Urothelium cell line (cell line): ENCODE measurements at regions not wholly inside any gene's neighbourhood (a gene's known extent, or its start where the extent isn't known, plus 50 kb on each side); places are given as distances from the start of the nearest gene placed in this dataset.

Experiments used
- DNase-seq: peaks from one replicate; pipeline ENCODE4 v3.0.0; 2011; ENCODE audit warnings: low spot score, mixed read lengths
- FAIRE-seq: peaks from 2 replicates; lab custom pipeline; 2011; peaks lifted over from hg19 to GRCh38; lab: Jason Lieb, UNC

DNA sequence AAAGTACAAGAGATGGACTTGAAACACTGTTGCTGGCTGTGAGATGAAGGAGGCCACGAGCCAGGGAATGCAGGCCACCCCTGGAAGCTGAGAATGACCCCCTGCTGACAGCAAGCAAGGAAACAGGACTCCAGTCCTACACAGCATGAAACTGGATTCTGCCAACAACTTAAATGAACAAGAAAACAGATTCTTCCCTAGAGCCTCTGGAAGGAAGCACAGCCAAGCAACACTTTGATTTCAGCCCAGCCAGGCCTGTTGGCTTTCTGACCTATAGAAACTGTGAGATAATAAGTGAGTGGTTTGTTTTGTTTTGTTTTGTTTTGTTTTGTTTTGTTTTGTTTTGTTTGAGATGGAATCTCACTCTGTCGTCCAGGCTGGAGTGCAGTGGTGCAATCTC is 105.3 kb upstream of the CACNA1A start:
- DNase-seq (no peak), FAIRE-seq (no peak)

DNA sequence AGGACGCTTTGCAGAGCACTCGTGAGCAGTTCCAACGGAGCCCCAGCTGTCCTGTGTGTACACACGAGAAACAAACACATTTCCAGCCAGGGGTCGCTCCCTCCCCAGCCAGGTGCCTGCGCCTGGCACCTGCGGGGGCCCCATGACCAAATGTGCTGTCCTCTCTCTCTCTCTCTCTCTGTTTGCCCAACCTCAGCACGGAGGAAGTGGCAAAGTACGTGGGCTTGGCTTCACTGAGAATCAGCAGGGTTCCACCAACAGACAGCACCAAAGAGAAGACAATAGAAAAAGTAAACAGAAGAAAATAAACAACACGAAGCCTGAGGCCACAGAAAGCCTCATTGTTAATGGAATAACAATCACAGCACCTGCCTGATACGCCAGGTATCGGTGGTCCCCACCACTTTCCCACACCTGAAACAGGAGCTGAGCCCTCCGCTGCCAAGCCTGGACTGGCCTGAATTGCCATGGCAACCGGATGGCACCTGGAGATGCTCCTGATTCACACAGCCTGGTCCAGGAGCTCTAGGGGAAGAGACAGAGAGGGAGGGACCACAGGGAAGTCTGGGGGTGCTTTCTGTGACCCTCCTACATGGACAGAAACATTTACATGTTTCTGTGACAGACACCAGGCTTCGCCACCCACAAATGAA is 103.9 kb upstream of the CACNA1A start:
- FAIRE-seq: no peak

DNA sequence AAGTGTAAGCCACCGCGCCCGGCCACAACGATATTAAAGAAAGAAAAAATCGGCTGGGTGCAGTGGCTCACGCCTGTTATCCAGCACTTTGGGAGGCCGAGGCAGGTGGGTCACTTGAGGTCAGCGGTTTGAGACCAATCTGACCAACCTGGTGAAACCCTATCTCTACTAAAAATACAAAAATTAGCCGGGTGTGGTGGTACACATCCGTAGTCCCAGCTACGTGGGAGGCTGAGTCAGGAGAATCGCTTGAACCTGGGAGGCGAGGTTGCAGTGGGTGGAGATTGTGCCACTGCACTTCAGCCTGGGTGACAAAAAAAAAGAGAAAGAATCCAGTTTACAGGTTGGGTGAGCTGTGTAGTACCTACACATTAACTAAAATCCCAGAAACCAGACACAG is 99.9 kb upstream of the CACNA1A start:
- DNase-seq (no peak), FAIRE-seq (no peak)

More for the DNA sequence above, 103.9 kb upstream of the CACNA1A start:
- DNase-seq: no peak

DNA sequence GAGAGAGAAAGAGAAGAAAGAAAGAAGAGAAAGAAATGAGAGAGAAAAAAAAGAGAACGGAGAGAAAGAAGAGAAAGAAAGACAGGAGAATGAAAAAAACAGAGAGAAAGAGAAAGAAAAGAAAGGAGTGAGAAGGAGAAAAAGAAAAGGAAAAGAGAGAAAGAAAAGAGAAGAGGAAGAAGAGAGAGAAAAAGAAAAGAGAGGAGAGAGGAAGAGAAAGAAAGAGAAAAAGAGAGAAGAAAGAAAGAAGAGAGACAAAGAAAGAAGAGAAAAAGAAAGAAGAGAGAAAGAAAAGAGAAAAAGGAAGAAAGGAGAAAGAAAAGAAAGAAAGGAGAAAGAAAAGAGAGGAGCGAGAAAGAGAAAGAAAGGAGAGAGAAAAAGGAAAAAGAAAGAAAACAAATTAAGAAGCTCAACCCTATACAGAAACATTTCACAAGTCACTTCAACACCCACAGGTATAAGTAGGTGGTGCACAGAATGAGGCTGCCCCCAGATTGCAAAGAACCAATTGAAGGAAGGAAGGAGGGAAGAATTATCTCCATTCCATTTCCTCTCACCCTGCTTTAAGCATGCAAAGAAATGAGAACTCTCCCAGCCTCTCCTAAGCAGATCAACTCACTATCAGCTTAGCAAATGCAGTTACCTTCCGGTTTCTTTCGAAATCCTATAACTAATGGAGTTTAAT is 98.8 kb upstream of the CACNA1A start:
- no peak for FAIRE-seq
- no peak for DNase-seq

DNA sequence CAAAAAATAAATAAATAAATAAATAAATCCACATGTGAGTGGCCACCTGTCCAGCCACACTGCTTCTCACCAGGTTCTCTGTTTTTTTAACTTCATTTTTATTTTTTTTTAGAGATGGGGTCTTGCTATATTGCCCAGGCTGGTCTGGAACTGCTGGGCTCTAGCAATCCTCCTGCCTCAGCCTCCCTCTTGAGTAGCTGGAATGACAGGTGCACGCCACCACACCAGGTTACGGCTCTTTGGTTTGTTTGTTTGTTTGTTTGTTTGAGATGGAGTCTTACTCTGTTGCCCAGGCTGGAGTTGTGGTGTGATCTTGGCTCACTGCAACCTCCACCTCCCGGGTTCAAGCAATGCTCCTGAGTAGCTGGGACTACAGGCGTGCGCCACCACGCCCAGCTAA is 94.5 kb upstream of the CACNA1A start:
- no peak for FAIRE-seq
- no peak for DNase-seq

DNA sequence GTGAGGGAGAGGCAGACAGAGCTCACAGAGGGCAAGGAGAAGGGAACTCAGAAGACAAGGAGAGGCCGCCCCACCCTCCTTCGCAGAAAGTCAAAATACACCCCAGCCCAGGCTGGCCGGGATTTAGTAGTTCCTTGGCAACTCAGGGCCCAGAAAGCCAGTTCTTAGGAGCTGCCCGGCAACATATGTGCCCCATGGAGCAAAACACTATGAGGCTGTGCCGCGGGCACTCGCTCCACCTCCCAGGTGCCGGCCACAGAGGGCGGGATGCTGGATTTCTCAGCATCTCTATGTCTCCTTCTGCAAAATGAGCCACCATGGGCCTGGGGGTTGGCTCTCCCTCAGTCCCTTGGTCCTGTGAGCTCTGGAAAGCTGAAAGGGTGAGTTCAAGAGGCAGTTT is 93.8 kb upstream of the CACNA1A start:
- DNase-seq: no peak
- no peak for FAIRE-seq

DNA sequence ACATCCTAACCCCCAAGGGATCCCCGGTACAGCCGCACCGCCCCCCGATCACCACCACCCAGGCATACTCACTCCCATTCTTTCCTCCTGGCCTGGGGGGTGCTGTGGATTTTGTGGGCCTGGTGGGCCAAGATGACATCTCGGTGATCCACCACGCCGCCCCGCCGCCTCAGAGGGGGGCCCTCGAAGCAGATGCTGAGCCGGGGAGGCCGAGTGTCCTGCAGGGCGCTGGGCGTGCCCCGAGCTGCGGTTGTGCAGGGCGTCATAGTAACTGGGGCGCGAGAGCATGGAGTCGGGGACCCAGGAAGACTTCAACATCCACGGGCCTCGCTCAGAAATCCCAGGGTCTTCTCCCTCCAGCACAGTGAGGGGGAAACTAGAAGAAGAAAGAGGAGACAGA is 93.4 kb upstream of the CACNA1A start:
- FAIRE-seq: no peak

DNA sequence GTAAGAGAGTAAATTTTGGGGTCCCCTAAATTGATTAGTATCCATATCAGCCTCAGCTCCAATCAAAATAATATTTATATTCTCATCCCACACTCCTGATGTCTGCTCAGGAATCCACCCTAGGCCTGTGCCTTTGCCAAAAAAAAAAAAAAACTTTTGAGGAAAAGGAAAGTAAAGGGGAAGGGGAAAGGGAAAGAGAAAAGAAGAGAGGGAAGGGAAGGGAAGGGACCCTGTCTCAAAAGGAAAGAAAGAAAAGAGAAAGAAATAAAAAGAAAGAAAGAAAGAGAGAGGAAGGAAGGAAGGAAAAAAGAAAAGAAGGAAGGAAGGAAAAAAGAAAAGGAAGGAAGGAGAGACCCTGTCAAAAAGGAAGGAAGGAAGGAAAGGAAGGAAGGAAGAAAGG is 91.8 kb upstream of the CACNA1A start:
- DNase-seq: no peak
- FAIRE-seq: no peak

More for the DNA sequence above, 93.4 kb upstream of the CACNA1A start:
- DNase-seq: no peak

DNA sequence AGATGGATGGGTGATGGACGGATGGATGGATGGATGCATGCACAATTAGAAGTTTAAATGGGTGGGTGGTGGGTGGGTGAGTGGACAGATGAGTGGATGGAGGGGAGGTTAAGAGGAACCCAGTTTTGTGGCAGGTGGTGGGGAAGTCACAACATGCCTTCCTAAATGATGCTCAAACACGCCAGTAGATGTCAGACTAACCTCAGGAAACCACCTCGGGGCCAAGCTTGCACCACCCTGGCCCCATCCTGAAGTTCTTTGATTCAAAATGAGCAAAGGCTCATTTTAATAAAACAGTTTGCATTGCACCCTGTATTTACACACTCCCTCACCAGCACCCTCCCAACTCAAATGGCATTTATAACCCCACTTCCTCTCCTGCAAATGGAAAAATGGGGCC is 91.4 kb upstream of the CACNA1A start:
- DNase-seq (peak; percentile 77), FAIRE-seq (no peak)

DNA sequence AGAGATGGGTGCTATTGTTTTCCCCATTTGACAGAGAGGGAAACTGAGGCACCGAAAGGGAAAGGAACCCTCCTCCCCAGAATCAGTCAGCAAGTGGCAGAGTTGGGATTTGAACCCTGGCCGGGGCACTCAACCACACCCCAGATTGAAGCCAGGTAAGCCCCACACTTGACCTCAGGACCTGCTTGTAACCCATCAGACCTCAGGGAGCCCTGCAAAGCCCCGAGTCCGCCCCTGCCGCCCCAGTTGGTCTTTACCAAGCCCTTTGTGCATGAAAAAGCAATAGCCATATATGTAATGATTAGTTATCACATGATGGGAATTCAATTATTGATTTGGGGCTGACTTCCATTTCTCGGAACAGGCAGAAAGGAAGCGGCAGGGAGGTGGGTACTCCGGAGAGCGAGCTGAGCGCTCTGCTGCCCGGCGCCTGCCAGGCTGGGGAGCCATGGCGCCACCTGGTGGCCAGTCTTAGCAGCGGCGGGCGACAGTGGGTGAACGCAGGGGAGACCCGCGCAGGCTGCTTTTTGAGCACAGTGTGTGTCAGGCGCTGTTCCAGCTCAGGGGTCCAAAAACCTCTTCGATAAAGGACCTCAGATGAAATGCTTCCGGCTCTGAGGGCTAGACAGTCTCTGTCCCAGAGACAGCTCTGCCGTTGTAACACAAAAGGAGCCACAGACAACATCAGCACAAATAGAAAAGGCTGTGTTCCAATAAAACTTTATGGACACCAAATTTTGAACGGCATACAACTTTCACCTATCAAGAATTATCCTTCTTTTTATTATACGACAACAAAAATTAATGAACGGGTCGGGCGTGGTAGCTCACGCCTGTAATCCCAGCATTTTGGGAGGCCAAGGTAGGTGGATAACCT is 82.9 kb upstream of the CACNA1A start:
- no peak for FAIRE-seq
- DNase-seq: peak; percentile 78

DNA sequence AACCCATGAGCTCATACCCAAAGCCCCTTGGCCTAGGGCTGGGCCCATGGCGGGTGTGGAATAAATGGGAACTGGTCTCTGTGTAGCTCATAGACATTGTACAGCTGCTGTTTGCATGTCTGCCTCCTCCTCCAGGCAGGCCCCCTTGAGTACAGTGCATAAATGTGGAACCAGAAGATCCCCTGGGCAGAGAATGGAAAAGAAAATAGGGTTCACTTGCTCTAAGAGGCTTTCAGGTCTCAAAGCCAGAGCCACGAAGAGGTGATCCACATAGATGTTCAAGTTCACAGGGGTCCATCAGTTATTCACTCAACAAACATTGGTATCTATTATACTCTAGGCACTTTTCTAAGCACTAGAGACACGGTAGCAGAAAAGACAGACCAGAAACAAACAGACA is 79.2 kb upstream of the CACNA1A start:
- DNase-seq: no peak
- FAIRE-seq: no peak

DNA sequence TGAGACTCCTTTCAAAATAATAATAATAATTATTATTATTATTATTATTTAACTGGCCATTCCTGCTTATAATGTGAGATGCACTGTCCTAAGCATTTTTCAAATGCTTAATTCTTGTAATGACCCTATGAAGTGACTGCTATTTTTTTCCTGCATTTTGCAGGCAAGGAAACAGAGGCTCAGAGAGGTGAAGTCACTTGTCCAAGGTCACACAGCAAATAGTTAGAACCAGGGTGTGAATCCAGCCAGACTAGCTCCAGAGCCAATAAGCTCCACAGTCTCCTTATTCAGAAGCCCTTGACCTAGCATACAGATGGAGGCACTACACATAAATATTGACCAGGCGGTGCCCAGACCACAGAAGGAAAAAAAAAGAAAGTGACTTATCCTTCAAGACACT is 77.5 kb upstream of the CACNA1A start:
- DNase-seq: no peak
- no peak for FAIRE-seq

DNA sequence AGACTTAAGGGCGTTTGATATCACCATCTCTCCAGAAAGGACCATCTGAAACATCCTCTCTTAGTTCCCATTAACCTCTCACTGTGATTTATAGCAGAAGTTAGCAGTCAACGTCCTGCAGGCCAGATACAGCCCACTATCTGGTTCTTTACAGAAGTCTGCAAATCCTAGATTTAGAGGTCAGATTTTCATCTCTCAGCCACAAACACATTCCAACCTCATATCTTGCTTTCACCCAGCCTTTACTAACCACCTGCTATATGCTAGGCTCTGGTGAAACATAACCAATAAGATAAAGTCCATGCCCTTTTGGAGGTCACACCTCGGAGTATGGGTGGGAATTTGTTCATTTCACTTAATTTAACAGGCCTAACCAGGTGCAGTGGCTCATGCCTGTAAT is 76.8 kb upstream of the CACNA1A start:
- DNase-seq (no peak), FAIRE-seq (no peak)

DNA sequence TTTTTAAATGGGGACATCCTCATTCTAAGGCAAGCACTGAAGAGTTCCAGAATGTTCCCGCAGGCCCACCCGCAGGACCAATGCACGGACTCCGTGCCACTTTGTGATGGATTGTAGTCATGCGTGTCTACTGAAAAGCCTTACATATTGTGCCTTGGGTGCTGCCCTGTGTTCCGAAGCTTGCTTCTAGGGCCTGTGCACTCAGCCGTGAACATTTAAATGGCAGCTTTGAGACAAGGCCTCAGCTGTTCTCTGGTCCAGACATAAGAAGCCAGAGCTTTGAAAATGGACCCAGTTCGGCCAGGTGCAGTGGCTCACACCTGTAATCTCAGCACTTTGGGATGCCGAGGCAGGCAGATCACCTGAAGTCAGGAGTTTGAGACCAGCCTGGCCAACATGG is 75.3 kb upstream of the CACNA1A start:
- FAIRE-seq: no peak

DNA sequence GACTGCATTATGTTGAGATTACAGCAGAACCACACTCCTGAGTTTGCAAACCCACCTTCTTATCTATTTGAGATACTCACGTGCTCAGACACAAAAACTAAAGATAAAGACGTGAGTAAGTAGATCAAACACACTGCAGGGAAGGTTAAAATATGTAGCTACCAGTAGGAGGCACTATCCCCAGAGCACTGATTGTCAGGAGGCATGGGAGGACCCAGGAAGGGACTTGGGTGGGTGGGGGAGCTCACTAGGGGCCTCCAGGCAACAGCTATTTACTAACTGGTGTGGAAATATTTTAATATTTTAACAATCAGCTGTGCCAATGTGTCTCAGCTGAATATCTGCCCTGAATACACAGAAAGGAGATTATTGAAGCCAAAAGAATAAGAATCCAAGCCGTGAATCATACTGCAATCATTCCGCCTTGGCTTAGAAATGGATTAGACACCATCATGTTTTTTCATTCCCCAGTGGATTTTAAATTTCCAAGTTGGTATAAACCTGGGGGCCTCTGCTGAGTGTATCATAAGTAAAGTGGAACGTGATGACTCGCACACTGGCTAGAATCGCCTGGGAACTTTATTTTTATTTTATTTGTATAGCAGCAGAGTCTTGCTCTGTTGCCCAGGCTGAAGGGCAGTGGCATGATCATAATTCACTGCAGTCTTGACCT is 73.2 kb upstream of the CACNA1A start:
- FAIRE-seq (no peak), DNase-seq (no peak)

More for the DNA sequence above, 75.3 kb upstream of the CACNA1A start:
- no peak for DNase-seq

DNA sequence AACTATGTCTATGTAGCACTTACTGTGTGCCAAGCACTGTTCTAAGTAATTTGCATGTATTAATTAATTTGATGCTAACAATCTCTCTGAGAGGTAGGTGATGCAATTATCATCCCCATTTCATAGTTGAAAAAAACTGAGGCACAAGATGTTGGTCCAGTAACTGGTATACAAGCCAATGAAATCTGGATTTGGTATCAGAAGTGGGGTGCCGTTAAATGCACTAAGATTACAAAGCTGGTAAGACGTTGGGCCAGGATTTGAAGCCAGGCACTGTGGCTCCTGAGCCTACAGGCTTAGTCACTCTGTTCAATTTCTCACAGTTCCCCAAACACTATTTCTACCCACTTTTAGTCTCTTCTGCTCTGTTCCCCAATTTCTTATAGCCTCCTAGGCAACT is 70.4 kb upstream of the CACNA1A start:
- FAIRE-seq: no peak

DNA sequence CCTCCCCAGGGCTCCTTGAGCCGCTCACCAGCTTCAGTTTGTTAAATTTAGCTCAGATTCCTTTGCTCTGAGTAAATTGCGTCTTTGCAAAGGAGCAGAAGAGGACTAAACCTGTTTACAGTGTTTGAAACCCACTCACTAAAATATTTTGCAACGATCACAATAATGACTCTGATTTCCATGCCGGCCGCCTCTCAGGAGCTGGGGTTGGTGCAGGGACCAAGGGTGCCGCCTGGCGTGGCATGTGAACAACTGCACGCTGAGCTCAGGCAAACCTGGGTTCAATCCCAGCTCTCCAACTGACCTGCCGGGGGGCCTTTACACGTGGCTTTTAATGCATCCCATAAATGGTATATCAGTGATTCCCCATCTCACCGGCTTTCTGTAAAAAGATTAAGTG is 68.7 kb upstream of the CACNA1A start:
- FAIRE-seq (no peak), DNase-seq (peak; percentile 55)

More for the DNA sequence above, 70.4 kb upstream of the CACNA1A start:
- DNase-seq: no peak

DNA sequence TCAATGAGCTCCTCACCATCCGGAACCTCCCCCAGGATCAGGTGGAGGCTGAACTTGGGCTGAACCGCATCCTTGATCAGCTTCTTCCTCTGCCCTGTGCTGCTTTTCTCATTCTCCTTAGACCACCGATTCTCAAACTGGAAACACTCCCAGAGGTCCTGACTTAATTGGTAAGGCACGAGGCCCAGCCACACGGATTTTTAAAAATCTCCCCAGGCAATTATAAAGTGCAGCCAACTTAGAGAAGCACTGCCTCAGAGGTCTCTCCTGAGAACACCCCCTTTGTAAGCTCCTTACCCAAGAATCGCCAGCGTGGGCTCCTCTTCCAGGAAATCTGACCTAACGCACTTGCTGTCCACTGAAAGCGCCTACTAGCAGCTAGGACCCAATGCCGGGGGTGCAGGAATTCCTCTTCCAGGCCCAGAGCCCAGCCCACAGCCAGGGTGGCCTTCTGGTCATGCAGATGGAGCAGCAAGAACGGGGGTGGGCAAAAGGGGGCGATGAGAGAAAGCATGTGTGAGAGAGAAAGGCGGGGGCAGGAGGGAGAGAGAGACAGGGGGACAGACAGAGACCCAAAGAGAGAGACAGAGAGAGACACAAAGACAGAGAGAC is 66.9 kb upstream of the CACNA1A start:
- no peak for DNase-seq
- no peak for FAIRE-seq

DNA sequence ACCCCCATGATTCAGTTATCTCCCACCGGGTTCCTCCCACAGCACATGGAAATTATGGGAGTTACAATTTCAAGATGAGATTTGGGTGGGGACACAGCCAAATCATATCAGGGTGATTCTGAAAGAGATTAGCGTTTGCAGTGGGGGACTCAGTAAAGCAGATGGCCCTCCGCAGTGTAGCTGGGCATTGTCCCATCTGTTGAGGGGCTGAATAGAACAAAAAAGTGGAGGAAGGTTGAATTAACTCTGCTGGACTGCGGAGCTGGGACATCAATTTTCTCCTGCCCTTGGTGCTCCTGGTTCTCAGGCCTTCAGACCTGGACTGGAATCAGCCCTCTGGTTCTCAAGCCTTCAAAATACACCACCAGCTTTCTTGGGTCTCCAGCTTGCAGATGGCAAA is 55.2 kb upstream of the CACNA1A start:
- no peak for DNase-seq
- no peak for FAIRE-seq

DNA sequence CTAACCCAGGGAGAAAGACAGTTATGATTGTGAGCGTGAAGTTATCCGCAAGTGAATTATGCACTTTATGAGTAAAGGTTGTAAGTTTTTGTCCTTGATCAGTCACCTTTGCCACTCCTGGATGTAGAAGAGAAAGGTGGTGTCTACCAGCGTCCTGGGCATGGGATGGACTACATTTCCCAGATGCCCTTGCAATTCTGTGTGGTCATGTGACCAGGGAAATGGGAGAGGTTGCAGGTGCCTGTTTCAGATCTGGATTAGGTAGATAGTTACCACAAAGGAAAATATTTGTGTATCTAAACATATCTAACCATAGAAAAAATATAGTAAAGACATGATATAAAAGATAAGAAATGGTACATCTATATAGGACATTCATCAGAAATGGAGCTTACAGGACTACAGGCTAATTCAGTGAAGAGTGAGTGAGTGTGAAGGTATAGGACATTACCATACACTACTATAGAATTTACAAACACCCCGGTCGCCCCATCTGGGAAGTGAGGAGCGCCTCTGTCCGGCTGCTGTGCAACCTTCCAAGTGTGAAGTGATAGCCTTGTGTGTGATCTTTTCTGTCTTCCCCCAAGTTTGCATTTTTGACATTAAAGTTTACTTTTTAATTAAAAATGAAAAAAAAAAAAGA is 51.6 kb upstream of the CACNA1A start:
- peak; percentile 27 for DNase-seq
- FAIRE-seq: no peak
